IPS-18c (cell line): ENCODE measurements at regions not wholly inside any gene's neighbourhood (a gene's known extent, or its start where the extent isn't known, plus 50 kb on each side); places are given as distances from the start of the nearest gene placed in this dataset.
"Not testable (repeated sequence)": the region's sequence is repeated elsewhere in the genome, so short reads cannot be mapped to it uniquely, and the experiment has no call there.

Source experiments
- H3K4me3 ChIP-seq: 2 replicates; pipeline ENCODE4 v1.7.0; 2013; ENCODE audit warnings: low read depth, mild to moderate bottlenecking, low read length, moderate library complexity; ENCODE audit not compliant: insufficient read depth
- H3K9me3 ChIP-seq: one replicate; pipeline ENCODE4 v1.6.1; 2013; ENCODE audit warnings: mild to moderate bottlenecking, low read length, moderate library complexity; ENCODE audit not compliant: control insufficient read depth, insufficient read depth

DNA sequence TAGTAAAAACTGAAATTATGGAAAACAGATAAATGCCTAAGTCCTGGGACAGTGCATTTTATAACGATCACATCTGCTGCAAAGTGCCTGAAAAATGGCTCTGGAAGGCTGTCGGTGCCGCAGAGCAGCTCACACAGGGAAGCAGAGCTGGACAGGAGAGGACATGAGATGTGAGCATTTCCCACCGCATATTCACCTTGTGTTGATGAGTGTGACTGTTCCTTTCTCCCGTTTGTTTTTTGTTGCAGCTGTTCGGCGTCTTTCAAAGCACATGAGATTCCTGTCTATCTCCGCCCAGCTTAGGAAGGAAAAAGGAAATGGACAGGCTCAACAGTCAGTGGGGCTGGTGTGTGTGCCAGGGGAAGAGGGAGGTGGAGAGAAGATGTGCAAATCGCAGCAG, 164.9 kb upstream of the SEMA6A start:
- no peak overlapping the region for H3K4me3 ChIP-seq

DNA sequence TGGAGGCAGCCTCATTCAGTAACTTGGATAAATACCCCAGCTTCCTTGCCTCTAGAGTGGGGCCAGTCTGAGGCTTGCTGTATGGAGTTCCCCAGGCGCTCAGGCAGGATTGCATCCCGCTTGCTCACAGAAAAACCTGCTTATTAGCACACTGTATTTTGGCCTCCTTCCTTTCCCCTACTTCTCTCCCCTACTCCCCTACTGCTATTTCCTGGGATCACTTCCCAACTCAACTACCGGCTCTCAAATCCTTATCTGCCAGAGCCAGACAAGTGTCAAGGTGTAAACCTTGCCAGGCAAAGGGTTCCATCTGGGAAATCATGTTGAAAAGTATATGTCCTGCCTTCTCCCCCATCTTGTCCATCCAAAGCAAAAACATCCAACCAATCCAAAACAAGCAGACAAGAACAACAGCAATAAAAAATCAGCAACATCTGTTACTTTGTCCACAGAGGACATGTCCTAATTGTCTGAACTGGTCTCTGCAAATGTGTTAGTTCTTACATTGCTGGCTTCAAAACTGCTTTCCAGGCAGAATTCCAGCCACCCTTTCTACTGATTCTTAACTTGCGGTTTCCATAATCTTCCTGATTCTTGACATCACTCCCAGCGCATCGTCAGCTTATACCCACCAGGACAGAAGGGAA, 164.1 kb upstream of the SEMA6A start:
- no peaks in the 10 kb centered on the region for H3K9me3 ChIP-seq

More for the DNA sequence above, 164.9 kb upstream of the SEMA6A start:
- H3K9me3 ChIP-seq = no peaks in the 10 kb centered on the region

DNA sequence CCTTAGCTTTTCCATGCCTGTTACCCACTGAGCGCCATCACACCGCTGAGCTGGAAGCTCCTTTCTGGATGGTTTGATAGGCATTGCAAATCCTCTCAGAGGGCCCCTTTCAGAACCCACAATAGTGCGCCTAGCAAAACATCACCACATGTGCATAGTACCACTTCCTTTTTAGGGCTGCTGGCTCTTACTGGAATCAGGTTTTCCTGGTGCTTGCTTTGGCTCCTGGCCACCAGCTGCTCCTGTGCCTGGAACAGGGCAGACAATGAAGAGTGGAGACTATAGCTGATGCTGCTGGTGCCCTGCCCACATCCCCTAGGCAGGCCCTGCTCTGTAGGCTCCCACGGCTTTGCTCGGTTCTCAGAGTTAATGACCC, 163.6 kb upstream of the SEMA6A start:
- Histone ChIP-seq H3K4me3 (no peak overlapping the region), H3K9me3 (no peaks in the 10 kb centered on the region)

More for the DNA sequence above, 164.1 kb upstream of the SEMA6A start:
- H3K4me3 ChIP-seq = no peak overlapping the region

DNA sequence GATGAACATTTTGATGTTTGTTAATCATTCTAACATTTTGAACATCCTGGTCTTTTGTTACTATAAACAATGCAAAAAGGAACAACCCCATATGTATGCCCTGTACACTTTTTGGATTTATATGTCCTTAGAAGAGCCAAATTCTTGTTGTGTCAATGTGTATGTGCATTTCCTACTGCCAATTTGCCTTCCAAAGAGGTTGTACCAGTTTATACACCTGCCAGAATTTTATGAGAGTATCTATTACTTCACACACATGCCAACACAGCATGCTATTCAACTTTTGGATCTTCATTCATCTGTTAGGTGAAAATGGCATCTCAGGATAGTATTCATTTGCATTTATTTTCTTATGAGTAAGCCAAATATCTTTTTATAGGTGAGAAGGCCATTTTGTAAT, 162.0 kb upstream of the SEMA6A start:
- H3K4me3 ChIP-seq = no peak overlapping the region
- H3K9me3 ChIP-seq = no peaks in the 10 kb centered on the region

DNA sequence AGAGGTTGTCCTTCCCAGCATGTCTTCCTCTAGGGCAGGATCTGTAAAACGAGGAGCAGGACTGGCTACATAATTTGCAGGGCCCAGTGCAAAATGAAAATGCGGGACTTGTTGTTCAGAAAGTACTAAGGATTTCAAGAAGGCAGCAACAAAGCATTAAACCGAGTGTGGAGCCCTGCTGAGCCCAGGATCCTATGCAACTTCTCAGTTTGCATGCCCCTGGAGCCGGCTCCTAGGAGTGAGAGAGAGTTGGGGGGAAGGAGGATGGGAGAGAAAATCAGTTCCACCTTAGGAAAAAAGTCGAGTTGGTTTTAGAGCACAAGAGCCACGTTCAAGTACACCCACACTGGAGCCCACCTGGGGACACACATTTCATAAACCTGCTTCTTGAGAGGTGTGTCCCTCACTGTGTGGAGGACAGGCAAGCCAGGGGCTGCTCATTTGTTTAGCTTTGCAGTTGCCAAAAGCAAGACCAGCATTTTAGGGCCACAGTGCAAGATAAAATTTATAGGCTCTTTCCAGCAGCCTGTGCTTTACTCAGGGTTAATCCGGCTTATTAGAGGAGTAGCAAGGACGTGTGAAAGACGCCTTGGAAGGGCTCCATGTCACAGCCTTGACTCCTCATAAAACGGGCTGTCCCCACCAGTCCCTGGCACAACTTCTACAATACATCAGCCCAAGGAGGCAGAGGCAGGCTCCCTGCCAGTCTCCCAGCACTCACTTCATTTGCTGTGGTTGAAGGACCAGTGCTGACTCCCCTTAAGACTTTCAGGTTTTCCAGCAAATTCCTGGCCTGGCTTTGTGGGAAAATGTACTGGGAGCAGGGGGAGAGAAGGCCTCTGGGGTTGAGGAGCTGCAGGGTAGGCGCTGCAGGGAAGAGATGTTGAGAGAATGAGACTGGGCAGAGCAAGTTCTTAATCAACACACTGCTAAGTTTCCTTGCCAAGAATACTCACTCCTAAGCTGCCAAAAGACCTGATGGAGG, 159.7 kb upstream of the SEMA6A start:
- H3K9me3 ChIP-seq = no peaks in the 10 kb centered on the region

DNA sequence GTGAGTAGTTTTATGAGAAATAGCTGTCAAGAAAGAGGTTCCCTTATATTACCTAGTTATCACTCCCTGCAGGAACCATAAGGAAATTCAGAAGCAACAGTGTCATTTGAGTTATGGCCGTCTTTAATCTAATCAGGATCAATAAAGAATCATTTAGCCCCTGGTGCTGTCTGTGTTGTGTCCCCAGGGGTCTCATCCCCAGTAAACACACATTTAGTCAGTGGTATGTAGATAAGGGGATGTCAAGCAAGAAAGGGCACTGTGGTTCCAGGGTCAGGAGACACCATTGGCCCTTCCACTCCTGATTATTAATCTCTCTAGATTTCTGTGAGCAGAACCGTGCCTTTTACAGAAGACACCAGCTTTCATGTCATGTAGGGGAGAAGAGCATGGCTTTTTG, 158.0 kb upstream of the SEMA6A start:
- H3K9me3 ChIP-seq = no peaks in the 10 kb centered on the region

More for the DNA sequence above, 159.7 kb upstream of the SEMA6A start:
- no peak overlapping the region for H3K4me3 ChIP-seq

DNA sequence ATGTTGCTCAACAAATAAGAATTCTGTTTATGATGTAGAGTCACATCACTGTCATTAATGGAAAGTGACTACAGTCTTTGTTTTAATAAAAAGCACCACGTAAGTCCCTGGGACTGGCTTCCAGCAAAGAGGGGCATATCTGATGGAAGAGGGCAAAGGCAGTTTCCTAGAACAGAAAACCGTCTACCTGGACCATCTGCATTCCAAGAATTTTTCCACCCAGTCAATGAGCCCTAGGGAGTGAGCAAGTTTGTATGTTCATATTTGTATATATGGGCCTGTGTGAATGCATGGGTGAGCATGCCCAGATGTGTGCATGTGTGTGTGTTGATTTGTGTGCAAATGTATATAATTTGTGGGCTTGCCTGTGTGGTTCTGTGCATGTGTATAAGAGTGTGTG, 156.8 kb upstream of the SEMA6A start:
- H3K9me3 ChIP-seq = no peaks in the 10 kb centered on the region
- no peak overlapping the region for H3K4me3 ChIP-seq

More for the DNA sequence above, 158.0 kb upstream of the SEMA6A start:
- no peak overlapping the region for H3K4me3 ChIP-seq

DNA sequence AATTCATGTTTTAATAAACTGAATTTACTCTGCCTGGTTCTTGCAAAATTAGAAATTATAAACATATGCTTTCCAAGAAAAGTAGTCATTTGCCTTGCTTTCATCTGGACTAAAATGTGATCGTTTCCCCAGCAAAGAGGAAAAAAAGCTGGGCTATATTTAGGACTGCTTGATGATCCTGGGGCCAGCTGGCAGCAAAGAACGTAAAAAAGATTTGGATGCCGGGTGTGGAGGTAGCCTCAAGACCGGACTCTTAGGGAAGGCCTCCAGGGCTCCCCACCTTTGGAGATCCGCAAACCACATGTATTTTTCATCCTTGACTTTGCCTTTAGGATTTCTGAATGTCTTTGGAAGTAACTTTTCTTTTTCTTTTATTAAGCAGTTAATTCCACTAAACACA, 156.1 kb upstream of the SEMA6A start:
- Histone ChIP-seq H3K4me3 (no peak overlapping the region), H3K9me3 (no peaks in the 10 kb centered on the region)

DNA sequence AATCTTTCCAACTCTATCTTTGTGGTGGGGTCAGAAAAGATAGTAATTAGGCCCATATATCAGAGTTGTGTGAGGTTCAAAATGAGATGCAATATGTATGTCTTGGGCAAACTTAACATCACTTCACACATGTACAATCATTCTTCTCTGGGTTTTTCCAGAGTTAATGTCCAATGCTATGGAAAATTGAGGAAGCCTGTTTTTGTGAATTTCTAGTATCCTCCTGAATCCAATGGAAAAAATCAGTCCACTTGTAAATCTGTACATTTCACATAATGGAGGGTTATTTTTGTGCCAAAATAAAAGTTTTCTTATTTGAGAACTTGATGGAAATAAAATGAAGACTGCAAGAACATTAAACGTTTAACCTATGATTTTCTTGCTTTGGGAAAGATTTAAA, 155.6 kb upstream of the SEMA6A start:
- H3K4me3 ChIP-seq = no peak overlapping the region
- H3K9me3 ChIP-seq = no peaks in the 10 kb centered on the region

DNA sequence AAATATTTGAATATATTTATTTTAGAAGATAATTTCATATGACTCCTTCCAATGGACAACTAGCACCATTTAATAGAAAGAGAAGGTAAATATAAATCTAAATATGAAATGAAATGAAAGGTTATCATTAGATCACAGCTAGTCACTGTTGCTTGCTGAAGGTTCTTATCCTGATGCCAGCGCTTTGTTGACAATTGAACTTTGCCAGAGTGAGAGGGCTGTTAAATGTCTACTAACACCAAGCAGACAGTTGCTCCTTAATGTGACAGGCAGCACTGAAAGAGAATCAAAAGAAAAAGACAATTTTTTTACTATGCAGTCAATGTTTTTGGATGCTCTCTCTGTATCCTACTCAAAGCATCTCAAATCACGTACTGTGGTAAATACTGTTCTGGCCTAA, 152.6 kb upstream of the SEMA6A start:
- H3K4me3 ChIP-seq = no peak overlapping the region
- H3K9me3 ChIP-seq = no peaks in the 10 kb centered on the region

DNA sequence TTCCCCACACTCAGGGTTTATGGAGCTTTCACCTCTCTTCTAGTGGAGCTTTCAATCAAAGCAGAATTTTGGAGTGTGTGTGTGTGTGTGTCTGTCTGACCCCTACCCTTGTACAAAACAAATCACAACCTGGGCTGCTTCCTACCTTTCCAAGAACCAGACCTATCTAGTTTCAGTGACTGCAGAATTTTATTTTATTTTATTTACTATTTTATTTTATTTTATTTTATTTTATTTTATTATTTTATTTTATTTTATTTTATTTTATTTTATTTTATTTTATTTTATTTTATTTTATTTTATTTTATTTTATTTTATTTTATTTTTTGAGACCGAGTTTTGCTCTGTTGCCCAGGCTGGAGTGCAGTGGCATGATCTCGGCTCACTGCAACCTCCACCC, 151.6 kb upstream of the SEMA6A start:
- H3K4me3 ChIP-seq = not testable (repeated sequence)

DNA sequence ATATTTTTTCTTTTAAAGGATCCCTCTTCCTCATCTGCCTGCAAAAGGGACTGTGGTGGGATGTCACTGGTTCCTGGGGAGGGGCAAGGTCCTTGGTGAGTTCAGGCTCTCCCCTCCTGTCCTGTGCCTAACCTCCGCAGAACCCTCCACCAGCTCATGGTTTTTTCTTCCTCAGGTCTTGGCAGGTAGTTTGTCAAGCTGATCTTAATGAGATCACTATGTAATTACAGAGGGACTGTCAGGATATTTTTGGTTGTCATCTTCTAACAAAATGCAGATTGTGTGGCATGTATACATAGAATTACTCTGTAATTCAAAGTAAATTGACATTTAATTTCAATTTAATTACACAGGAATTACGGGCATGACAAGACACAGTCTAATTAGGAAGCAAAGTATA, 150.3 kb upstream of the SEMA6A start:
- H3K4me3 ChIP-seq = no peak overlapping the region
- H3K9me3 ChIP-seq = no peaks in the 10 kb centered on the region

More for the DNA sequence above, 151.6 kb upstream of the SEMA6A start:
- H3K9me3 ChIP-seq = not testable (repeated sequence)

DNA sequence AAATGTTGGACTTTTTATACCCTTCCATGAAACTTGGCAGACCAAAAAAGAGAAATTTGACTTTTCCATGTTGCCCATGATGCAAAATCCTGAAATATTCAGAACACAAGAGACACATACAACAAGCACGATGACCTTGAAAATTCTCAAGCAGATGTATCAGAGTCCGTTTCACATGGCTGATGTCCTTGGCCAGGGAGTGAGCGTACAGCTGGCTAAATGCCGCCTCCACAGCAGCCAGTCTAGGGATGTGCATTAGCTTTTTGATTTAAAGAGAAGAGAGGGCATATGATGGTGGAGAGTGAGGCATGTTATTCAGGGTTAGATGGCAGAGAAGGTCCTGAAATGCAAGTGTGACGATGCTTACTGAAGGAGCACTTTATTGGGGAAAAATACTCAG, 148.0 kb upstream of the SEMA6A start:
- no peaks in the 10 kb centered on the region for H3K9me3 ChIP-seq
- H3K4me3 ChIP-seq = no peak overlapping the region

DNA sequence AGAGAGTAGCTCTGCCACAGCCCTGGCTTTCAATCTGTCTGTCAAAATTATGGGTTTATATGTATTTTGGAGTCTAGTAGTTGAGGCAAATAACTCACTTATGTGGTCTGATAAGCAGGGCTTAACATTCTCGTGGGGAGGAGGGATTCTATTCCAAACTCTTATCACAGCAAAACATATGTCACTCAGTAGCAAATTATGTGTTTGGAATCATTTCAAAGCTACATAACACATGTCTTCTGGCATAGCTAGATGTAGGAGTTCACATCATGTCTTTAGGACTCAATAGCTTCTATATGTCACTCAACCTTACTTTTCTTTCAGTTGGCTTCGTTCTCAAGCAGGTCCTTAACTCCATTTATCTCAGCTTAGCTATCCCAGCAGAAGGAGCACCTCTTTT, 144.5 kb upstream of the SEMA6A start:
- no peak overlapping the region for H3K4me3 ChIP-seq
- H3K9me3 ChIP-seq = no peaks in the 10 kb centered on the region

DNA sequence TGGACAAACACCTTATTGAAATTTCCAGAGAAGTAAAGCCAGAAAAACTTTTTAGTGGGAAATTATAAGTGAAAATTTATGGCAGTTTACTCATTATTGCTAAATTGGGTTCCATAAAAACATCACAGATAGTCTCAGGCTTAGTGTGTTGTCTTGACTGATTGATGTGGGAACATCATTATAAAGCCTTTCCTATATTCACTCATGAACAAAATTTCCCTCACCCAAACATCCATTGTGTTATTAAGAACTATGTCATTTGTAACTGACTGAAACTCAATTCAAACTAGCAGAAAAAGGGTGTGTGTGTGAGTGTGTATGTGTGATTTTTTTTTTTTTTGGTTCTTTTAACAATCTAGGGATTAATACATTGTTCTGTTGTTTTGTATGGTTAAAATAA, 143.7 kb upstream of the SEMA6A start:
- H3K9me3 ChIP-seq = no peaks in the 10 kb centered on the region
- H3K4me3 ChIP-seq = no peak overlapping the region

DNA sequence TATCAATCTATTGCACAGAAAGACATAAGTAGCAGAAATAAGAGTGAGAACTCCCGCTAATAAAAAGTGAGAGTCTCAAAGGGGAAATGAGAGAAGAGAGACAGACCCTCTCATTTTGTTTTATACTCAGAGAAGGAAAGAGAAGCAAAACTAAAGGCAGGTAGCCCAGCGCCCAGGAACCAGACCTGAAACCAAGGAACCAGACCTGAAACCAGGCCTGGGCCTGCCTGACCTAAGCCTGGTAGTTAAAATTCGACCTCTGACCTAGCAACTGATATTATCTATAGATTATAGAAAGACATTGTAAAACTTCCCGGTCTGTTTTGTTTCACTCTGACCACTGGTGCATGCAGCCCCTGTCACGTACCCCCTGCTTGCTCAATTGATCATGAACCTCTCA, 134.5 kb upstream of the SEMA6A start:
- H3K4me3 ChIP-seq = no peak overlapping the region
- no peaks in the 10 kb centered on the region for H3K9me3 ChIP-seq

DNA sequence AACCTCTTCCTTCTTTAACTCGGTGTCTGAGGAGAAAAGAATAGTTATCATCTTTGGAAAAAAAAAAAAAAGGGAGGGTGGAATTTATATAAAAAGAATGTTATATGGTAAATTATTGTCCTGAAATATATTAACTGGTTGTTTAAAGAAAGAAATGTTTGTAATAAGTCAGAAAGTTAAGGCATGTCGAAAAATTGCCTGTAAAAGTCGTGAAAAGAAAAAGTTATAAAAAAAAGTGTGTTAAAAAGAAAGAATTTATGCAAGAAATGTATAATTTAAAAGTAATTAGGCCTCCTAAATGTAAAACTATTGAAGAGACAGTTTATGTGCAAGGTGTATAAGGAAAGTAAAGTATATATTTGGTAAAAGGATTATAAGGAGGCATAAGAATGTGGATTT, 130.5 kb upstream of the SEMA6A start:
- H3K4me3 ChIP-seq, H3K9me3 ChIP-seq: not testable (repeated sequence)

DNA sequence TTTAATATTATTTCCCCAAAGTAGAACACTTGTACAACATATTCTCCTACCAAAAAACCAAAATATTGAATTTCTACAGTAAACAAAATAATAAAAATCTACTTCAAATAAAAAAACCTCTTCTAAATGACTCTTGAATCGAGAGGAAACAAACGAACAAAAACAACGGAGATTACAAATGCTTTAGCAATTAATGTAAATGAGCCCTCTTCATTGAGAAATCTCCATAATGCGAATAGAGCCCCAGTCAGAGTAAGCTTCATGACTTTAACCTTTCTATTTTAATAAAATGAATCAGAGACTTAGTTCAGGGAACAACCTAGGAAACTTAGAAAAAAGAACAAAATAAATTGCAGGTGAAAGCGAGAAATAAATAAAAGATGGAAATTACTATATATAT, 129.3 kb upstream of the SEMA6A start:
- Histone ChIP-seq H3K9me3 (no peaks in the 10 kb centered on the region), H3K4me3 (no peak overlapping the region)
